Stimulated activated CD8-positive, alpha-beta memory T cell treated with anti-CD3 and anti-CD28 coated beads, Interleukin-15, amount 100 ng/mL, for 48 hours (primary cell): ENCODE measurements at regions not wholly inside any gene's neighbourhood (a gene's known extent, or its start where the extent isn't known, plus 50 kb on each side); places are given as distances from the start of the nearest gene placed in this dataset.
"Not testable (repeated sequence)": the region's sequence is repeated elsewhere in the genome, so short reads cannot be mapped to it uniquely, and the experiment has no call there.

Source experiments
- DNase-seq, 2 donors: peaks; one replicate each; pipeline ENCODE4 v3.0.0-alpha.2; 2020; ENCODE audit warnings: low read depth in 2 of 2

DNA sequence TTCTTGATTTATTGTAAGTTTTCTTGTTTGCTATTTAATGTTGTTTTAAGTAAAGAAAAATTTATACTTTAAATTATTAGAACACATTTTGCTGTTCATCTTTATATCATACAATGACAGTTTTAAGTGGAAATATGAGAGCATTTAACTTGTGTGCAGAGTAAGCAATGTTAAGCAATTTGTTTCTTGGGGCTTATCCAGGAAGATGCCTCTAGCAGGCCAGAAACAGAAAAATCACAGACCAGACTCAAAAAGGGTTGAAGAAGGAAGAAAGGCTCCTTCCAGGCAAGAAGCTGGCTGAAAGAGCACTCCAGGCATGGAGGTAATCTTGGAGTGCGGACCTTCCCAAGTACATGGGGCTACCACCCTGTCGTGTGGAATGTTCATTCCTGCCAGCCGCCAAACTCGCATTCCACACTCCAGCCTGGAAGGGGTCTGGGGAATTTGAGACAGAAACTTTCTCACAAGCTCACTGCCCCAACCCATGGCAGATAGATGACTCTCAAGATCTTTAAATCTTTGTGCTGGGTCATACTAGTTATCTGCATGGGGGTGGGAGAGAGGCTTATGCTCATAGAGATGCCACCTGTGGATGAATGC, 1521.3 kb upstream of the AGA start:
- no peak for DNase-seq

DNA sequence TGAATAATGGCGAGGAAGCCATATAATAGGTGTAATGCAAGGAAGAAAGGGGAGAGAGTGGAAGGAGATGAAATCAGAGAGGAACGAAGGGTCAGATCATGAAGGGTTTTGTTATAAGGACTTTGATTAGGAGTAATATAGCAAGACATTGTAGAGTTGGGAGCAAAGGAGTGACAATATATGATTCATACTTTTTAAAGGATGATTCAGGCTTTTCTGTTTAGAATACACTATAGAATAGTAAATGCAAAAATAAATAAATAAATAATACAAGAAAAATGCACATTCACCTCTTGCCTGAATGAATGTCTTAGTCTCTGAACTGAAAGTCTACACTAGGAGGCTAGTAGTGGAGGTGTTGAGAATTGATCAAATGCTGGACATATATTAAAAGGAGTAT, 1524.4 kb upstream of the AGA start:
- no peak for DNase-seq

DNA sequence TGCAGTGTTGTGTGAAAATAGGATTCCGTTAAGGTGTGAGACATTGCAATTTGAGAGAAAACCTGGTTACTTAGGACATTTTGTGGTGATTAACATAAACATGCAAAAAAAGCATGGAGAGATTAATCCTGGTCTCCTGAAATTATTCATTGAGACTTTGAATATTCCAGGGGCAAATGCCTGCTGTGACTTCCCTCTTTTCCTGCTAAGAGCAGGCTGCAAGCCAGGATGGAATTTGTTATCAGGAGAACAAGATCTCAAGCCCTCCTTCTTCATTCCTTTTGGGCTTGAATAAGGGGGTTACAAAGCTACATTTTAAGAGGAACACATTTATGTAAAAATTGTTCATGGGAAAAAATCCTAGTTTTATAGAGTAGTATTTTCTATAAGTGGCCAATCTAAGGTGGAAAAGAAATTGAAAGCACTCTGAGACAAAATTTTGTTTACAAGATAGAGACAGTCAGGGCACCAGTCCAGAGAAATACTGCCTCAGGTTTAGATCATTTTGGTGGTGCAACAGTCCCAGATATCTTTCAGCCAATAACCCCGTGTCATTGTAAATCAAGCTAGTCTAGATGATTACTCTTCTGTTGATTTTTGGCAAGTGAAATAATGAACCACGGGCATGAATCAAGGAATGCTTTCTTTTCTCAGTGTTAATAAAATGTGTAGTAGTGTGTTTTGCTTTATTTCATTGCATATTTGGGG, 1528.3 kb upstream of the AGA start:
- no peak for DNase-seq

DNA sequence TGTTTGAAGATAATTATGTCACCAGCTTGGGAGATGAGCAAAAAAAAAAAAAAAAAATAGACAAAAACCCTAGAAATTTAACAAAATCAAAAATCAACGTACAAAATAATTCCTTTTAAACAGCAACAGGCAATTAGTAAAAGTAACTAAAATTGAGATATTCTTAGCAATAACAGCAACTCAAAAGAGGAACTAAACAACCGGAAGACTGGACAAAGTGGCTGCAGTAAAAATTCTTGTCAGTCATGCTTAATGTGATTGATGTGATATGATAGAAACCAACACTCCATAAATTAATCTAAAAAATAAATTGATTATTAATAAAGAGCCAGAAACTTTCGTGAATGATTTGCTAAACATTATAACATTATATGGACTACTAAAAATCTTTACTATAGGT, 1534.6 kb upstream of the AGA start:
- no peak for DNase-seq

DNA sequence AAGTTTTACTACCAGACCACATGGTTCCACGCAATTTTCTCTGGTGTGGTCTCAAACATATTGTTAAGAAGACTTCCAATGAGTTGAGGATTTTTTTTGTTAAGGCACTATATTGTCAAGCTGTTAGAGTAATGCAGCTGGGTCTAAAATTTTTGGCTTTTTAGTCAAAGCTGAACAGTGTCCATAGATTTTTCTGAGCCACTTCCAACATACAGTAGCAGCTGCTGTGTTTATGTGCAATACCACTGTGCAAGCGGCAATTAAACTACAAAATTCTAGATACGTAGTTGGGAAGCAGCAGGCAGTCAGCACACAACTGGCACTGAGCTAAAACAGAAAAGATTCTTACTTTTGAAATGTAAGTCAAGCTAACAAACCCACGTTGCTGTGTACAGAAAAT, 1551.1 kb upstream of the AGA start:
- DNase-seq, result no peak

DNA sequence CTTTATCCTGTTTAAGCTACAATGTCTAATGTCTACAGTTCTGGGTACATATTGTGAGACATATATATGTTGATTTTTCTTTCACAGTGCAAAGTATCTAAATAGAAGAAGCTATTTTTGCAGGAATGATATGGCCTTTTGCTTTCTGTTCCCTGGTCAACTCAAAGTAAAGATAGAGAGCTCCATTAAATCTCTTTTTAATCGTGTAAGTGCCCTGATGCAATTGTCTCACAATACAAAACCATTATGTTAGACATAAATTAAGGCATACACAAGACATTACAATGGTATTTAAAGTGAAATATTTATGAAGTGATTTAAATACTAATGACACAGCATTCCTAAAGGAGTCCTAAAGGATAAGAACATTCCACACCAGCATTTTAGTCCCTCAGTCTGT, 1559.7 kb upstream of the AGA start:
- no peak for DNase-seq

DNA sequence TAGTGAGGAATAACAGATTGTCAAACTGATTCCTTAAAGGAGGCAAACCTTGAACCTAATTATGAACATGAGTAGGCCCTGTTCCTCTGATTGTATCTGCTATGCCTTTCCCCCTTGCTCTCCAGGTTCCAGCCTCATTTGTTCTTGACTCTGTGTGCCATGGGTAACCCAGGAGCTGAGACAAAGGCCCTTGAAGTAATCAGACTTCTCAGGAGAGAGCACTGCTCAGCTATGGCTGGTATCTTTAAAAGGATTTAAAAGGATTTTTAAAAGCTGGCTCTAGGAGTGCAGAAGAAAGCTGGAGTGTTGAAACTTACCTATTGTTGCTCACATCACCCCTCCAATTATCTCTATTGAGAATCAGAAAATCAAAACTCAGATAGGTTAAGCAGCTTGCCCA, 1565.5 kb upstream of the AGA start:
- DNase-seq, result no peak

DNA sequence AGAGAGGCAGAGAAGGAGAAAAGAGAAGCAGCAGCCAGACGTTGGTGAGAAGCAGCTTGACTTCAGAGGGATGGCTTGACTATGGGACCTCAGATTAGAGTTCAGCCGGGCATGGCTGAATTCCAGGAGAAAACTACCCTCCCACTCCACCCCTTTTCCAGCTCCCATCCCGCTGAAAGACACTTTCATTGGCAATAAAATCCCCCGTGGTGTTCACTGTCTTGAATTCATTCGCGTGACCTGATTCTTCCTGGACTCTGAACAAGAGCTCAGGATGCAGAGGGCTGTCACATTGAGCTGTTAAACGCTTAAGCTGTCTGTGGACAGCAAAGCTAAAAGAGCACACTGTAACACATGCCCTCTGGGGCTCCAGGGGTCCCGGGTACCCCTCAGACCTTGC, 1575.3 kb upstream of the AGA start:
- no peak for DNase-seq

DNA sequence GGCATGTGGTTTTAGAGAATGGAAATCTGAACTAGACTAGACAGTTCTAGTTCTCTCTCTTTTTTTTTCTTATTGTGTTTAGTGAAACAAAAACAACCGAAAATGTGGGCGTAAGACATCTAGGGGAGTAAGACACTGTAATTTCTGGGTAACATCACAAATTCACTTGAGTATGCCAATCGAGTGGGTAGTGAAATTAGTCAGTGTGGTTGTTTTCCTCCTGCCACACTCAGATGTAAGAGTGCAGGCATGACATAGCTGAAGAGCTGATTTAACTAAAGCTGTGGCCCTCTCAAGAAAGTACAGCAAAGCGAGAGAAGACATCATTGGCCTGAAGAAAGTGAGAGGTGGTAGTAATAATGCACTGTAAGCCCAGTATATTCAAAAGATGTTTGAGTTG, 1585.3 kb upstream of the AGA start:
- DNase-seq, result no peak

DNA sequence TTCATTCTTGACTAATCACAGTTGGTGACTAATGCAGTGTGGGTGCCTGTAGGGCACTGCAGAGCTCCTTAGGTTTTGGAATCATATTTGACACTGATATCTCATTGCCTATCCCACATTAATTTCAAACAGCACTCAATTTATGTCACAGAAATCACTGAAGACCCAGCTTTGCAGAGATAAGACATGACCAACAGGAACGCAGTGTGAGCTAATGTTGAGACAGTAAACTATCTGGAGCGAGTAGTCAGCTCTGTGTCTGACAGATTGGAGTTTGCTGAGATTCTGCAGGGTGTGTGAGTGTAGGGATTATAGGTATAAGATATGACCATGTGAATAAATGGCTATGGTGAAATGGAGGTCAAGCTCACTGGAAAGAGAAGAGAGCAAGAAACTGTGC, 1586.1 kb upstream of the AGA start:
- no peak for DNase-seq

DNA sequence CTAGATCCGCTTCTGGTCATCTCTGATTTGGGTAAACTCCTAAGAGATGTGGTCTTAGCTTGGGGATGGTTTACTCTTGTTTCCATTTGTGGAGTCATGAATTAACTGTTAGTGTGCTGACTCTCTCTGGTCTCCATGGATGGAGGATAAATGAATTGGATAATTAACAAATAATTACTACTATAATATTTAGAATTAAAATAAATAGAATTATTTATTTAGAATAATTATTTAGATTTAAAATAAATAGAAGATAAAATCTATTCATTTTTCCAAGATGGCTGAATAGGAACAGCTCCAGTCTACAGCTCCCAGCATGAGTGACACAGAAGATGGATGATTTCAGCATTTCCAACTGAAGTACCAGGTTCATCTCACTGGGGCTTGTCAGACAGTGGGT, 1587.4 kb upstream of the AGA start:
- DNase-seq, result no peak

DNA sequence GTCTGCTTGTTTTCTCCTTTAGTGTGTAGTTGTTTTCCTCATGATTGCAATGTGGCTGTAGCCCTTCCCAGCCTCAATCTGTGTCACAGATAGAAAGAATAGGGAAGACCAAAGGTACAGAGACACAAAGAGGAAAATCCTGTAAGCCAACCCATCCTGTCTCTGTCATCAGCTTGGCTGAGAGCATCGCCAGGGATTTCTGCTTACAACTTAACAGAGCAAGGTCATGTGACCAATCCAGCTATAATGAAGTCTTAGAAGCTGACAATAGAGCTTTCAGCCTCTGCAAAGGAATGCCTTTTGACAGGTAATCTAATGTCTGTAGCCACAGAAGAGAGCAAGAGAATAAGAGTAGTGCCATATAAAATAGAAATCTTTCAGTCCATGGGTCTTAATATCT, 1598.0 kb upstream of the AGA start:
- no peak for DNase-seq

DNA sequence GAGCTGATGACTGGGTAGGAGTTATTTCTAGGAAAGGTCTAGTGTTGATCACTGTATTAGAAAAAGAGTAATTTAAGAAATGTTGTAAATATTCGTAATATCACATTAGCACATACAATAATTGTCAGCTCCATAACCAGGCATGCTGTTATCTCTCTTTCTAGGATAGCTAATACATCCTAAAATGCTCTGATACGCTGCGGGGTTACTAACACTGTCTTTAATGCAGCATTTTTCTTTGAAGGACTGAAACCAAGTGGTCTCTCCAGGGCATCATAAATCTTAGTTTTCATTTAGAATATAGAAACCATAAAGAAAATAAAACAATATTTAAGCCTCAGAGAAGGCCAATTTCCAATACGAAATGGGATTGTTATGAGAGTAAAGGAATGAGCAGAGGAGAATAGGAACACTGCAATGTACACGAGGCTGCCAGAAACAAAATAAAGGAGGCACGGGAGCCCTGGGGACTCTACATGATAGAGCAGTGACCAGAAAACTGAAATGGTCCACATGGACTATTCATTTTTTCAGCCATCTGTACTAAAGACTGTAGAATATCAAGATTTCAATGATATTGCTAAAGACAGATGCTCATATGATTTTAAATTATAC, 1606.7 kb upstream of the AGA start:
- no peak for DNase-seq

DNA sequence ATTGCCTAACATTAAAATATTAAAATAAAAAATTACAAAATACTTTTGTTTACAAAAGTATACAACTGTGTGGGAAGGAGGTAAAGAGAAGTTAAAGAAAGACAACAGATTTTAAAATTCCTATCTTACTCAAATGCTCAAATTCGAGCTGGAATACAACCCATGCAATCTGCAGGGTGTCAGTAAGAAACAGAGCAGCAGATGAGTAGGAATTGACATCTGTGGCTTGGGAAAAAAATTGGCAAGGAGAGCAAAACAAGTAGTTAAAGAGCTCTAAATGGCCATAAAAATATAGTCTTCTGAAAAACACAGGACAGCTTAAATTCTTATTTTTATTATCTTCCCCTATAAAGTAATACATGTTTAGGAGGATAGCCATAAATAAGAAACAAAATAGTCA, 1609.0 kb upstream of the AGA start:
- DNase-seq, result no peak

DNA sequence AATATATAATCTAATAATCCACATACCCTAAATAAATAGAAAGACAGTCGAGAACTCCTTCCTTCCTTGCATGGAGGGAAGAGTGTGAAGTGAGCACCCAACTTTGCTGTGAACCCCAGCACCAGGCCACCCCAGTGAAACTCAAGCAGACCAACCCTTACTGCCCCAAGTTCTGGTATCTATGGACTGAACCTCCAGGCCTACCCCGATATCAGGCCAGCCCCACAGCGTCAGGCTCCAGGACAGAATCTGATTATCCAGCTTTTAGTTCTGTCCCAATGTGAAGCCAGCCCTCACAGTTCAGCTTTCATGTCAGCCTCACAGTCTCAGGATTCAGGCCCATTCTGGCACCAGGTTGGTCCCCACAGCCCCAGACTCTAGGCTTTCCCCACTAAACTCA, 1617.2 kb upstream of the AGA start:
- DNase-seq, result no peak

DNA sequence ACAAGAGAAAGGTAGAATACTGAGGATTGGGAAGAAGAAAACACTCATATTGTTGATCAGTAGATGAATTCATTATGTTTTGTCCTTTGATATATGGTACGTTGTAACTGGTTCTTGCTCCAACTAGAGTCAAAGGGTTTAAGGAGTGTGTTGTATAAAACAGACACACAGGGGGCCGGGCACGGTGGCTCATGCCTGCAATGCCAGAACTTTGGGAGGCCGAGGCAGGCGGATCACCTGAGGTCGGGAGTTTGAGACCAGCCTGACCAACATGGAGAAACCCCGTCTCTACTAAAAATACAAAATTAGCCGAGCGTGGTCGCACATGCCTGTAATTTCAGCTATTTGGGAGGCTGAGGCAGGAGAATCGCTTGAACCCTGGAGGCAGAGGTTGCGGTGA, 1624.0 kb upstream of the AGA start:
- DNase-seq, result not testable (repeated sequence)

DNA sequence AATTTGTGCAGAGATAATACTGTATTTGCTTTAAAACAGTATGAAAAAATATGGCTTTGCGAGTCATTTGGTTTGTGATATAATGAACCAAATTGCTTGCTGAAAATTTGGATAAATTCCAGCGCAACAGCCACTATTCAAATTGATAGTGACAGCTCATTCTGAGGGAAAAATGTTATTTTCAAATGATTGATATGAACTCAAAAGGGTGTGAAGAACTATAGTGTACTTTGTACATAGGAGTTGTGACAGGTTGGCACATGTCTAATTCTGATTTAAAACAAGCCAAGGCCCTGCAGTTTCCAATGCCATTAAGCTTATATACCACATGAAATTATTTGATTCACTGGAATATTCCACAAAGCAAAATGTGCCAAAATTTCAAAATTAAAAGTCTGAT, 1628.9 kb upstream of the AGA start:
- no peak for DNase-seq

DNA sequence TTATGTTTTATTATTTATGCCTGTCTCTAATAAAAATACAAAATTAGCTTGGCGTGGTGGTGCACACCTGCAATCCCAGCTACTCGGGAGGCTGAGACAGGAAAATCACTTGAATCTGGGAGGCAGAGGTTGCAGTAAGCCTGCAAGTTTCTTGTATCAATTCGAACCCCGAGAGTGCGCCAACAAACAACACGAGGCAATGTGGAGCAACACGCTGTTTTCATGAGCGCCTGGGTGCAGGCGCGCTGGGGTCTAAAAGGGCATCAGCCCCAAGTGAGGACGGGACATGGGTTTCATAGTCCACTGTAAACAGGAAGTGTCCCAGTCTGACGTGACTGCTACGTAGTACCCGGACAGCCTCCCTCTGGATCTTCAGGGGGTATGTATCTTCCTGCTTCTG, 1634.6 kb upstream of the AGA start:
- no peak for DNase-seq

DNA sequence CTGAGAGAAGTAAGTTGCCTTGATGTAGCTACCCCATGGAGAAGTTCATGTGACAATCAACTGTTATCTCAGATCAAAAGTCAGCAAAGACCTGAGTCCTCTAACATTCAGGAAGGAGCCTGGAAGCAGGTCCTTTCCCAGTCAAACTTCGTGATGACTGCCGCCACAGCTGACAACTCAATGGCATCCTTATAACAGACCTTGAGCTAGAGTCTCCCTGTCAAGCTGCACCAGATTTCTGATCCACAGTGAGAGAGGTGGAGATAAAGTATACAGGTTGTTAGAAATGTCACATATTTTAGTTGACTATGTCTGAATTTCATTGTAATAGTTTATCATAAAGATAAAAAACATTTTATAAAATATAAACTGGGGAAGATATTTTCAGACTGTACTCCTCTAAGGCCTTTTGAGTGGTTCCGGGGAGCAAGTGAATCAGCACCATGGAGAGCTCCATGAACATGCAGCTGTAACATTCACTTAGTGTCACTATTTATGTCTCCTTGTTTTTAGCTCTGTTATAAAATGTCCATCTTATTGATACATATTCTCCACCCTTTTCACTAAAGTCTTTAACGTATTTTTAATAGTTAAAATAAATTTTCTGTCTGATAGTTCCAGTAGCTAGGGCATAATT, 1653.5 kb upstream of the AGA start:
- DNase-seq, result no peak

DNA sequence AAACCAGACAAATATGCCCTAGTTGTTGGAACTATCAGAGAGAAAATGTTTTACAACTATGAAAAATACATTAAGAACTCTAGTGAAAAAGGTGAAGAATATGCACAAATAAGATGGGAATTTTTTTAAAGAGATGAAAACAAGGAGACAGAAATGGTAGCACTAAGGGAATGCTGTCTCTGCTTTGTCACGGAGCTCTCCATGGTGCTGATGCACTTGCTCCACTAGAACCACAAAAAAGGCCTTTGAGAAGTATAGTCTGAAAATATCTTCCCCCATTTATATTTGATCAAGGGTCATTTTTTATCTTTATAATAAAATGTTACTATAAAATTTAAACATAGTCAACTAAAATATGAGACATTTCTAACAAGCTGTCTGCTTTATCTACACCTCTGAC, 1655.5 kb upstream of the AGA start:
- no peak for DNase-seq

DNA sequence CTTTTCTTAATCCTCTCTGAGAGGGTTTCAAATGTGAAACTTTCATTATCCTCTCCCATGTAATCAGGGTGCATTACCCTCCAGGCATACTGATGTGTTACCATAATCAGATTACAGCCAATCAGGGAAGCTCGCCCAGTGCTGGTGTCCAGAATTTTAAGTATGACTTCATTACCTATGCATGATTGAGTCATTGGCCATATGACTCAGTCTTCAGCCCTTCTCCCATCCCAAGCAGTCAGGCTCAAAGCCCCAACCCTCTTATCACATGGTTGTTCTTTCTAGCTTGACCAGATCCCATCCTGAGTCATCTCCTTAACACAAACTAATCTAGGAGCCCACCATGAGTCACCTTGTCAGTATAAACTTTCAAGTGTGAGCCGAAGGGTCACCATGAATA, 1668.1 kb upstream of the AGA start:
- DNase-seq, result no peak

DNA sequence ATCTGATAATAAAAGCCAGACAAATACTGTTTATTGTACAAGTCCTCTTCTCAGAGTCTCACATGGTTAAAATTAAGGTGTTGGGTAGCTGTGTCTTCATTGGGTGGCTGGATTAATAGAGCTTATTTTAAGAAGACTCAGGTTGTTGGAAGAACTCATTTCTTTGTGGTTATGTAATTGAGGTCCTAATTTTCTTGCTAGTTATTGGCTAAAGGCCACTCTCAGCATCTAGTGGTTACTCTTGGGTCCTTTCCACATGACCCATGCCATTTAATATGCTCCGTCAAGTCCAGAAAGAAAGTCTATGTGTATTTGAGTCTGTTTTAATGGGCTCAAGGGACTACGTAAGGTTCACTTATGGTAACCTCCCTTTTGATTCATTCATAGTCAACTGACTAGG, 1668.6 kb upstream of the AGA start:
- DNase-seq, result no peak
